Prostate gland (tissue), 2 donors: ENCODE measurements at regions not wholly inside any gene's neighbourhood (a gene's known extent, or its start where the extent isn't known, plus 50 kb on each side); places are given as distances from the start of the nearest gene placed in this dataset.

Source experiments
- DNase-seq: peaks from one replicate; pipeline ENCODE4 v3.0.0-alpha.2; 2019; ENCODE audit warnings: low spot score
- H3K27ac ChIP-seq, 2 donors: fragments of 200-600 bp; sonication (generic); 2 replicates each; pipeline ENCODE4 v1.5.1; 2017 to 2019
- H3K27me3 ChIP-seq: fragments of 200-600 bp; sonication (generic); replicated peaks from 2 replicates; pipeline ENCODE4 v1.5.1; 2019; ENCODE audit not compliant: insufficient read depth
- H3K36me3 ChIP-seq, 2 donors: fragments of 200-600 bp; sonication (generic); 1 replicate in 1 of 2; 2 replicates in 1 of 2; pipeline versions ENCODE4 v1.5.1 to v1.8.1; 2017 to 2019
- H3K4me1 ChIP-seq: fragments of 200-600 bp; sonication (generic); replicated peaks from 2 replicates; pipeline ENCODE4 v1.5.1; 2019
- H3K4me3 ChIP-seq, 2 donors: fragments of 200-600 bp; sonication (generic); 2 replicates each; pipeline ENCODE4 v1.5.1; 2017 to 2019
- H3K9me3 ChIP-seq: fragments of 200-600 bp; sonication (generic); 2 replicates; pipeline ENCODE4 v1.5.1; 2017
- CTCF ChIP-seq, 4 experiments: fragments of 200-600 bp in 2 of 4; fragments of 450-650 bp in 2 of 4; sonication (generic) in 2 of 4; IDR thresholded peaks; 1 replicate in 3 of 4; 2 replicates in 1 of 4; pipeline ENCODE4 v1.5.1; 2016 to 2019; ENCODE audit warnings: antibody characterized with exemption in 4 of 4, mild to moderate bottlenecking in 2 of 4, moderate library complexity in 2 of 4
- POLR2A ChIP-seq: fragments of 450-650 bp; IDR thresholded peaks from one replicate; pipeline ENCODE4 v1.6.1; 2016; ENCODE audit warnings: antibody characterized with exemption, mild to moderate bottlenecking
- POLR2AphosphoS5 ChIP-seq: sonication (generic); formaldehyde crosslinking; IDR thresholded peaks from one replicate; pipeline ENCODE4 v1.6.1; 2017; ENCODE audit warnings: antibody characterized with exemption
- WGBS: methylation state at CpG from one replicate; pipeline ENCODE4 v1.1.5; 2018; 5-methylcytosine and 5-hydroxymethylcytosine counted together
- intact Hi-C: fragments of 100-400 bp; cut with DNase I; formaldehyde crosslinking; loops from one replicate; pipeline ENCODE4 v1.14.2; 2022

GRCh38 chr3:8246070-8246469 is 255.6 kb upstream of the LMCD1 start:
- Histone ChIP-seq H3K4me3 (no peak overlapping the region), H3K4me1 (no peaks in the 10 kb centered on the region), H3K9me3 (no peaks in the 10 kb centered on the region), H3K27me3 (no peaks in the 10 kb centered on the region), H3K36me3 (no peaks in the 10 kb centered on the region), H3K27ac (no peak overlapping the region)
- intact Hi-C loops, result no loop called here
- no peak for TF ChIP-seq POLR2A
- TF ChIP-seq POLR2AphosphoS5, result no peak
- TF ChIP-seq CTCF (IDR thresholded peaks at IDR 0.05), result no peak
- DNase-seq, result no peak
- WGBS, result 57% methylated on average over 2 of the region's 2 CpGs

GRCh38 chr3:8253201-8253600 is 248.4 kb upstream of the LMCD1 start:
- H3K9me3 ChIP-seq, result no peaks in the 10 kb centered on the region
- no peaks in the 10 kb centered on the region for H3K4me1 ChIP-seq
- intact Hi-C loops, result no loop called here
- TF ChIP-seq POLR2A, result no peak
- no peak for TF ChIP-seq CTCF (IDR thresholded peaks at IDR 0.05)
- TF ChIP-seq POLR2AphosphoS5, result no peak
- H3K36me3 ChIP-seq, result no peaks in the 10 kb centered on the region
- 93% methylated on average over 1 of the region's 1 CpG for WGBS
- DNase-seq, result no peak
- no peaks in the 10 kb centered on the region for H3K27me3 ChIP-seq
- H3K27ac ChIP-seq, result no peak overlapping the region
- no peak overlapping the region for H3K4me3 ChIP-seq

GRCh38 chr3:8254489-8254888 is 247.1 kb upstream of the LMCD1 start:
- Histone ChIP-seq H3K4me3 (no peak overlapping the region), H3K9me3 (no peaks in the 10 kb centered on the region), H3K36me3 (no peaks in the 10 kb centered on the region), H3K4me1 (no peaks in the 10 kb centered on the region), H3K27me3 (no peaks in the 10 kb centered on the region), H3K27ac (no peak overlapping the region)
- TF ChIP-seq CTCF (IDR thresholded peaks at IDR 0.05) (no peak), POLR2A (no peak), POLR2AphosphoS5 (no peak)
- DNase-seq, result no peak
- WGBS, result 92% methylated on average over 2 of the region's 2 CpGs
- intact Hi-C loops, result no loop called here

GRCh38 chr3:8255725-8256124 is 245.9 kb upstream of the LMCD1 start:
- 64% methylated on average over 2 of the region's 2 CpGs for WGBS
- no peaks in the 10 kb centered on the region for H3K27me3 ChIP-seq
- no peak overlapping the region for H3K4me3 ChIP-seq
- H3K27ac ChIP-seq, result no peak overlapping the region
- no peak for TF ChIP-seq CTCF (IDR thresholded peaks at IDR 0.05)
- no peak for TF ChIP-seq POLR2A
- no peak for TF ChIP-seq POLR2AphosphoS5
- no peaks in the 10 kb centered on the region for H3K4me1 ChIP-seq
- no peak for DNase-seq
- H3K9me3 ChIP-seq, result no peaks in the 10 kb centered on the region
- intact Hi-C loops, result no loop called here
- no peaks in the 10 kb centered on the region for H3K36me3 ChIP-seq

GRCh38 chr3:8256441-8257071 is 245.1 kb upstream of the LMCD1 start:
- WGBS, result 34% methylated on average over 3 of the region's 3 CpGs
- intact Hi-C loops, result no loop called here
- no peak for DNase-seq

More at GRCh38 chr3:8256441-8257071, 245.1 kb upstream of the LMCD1 start:
- H3K27ac ChIP-seq, result no peak overlapping the region
- H3K4me1 ChIP-seq, result no peaks in the 10 kb centered on the region
- H3K4me3 ChIP-seq, result no peak overlapping the region
- no peaks in the 10 kb centered on the region for H3K27me3 ChIP-seq
- no peaks in the 10 kb centered on the region for H3K36me3 ChIP-seq
- no peak for TF ChIP-seq POLR2A
- H3K9me3 ChIP-seq, result no peaks in the 10 kb centered on the region
